Esophagus squamous epithelium (tissue), 5 donors: ENCODE measurements at regions not wholly inside any gene's neighbourhood (a gene's known extent, or its start where the extent isn't known, plus 50 kb on each side); places are given as distances from the start of the nearest gene placed in this dataset.

ENCODE experiments used
- DNase-seq: peaks from one replicate; lab custom pipeline; 2025; lab: John Stamatoyannopoulos, UW
- H3K27ac ChIP-seq, 4 donors: fragments of 200-600 bp; sonication (generic); one replicate each; pipeline ENCODE4 v1.5.1; 2016 to 2019; ENCODE audit warnings: mild to moderate bottlenecking in 1 of 4
- H3K27me3 ChIP-seq, 4 donors: fragments of 200-600 bp; sonication (generic); 1 replicate in 3 of 4; 2 replicates in 1 of 4; pipeline versions ENCODE4 v1.5.1 to v1.6.0; 2017 to 2021; ENCODE audit warnings: antibody characterized with exemption in 1 of 4
- H3K36me3 ChIP-seq, 3 donors: fragments of 200-600 bp; sonication (generic); one replicate each; pipeline ENCODE4 v1.5.1; 2016 to 2019
- H3K4me1 ChIP-seq, 3 donors: fragments of 200-600 bp; sonication (generic); one replicate each; pipeline ENCODE4 v1.5.1; 2017 to 2019
- H3K4me3 ChIP-seq, 4 donors: fragments of 200-600 bp; sonication (generic); 1 replicate in 3 of 4; 2 replicates in 1 of 4; pipeline ENCODE4 v1.5.1; 2016 to 2019; ENCODE audit warnings: mild to moderate bottlenecking in 2 of 4, moderate library complexity in 1 of 4
- H3K9me3 ChIP-seq, 3 donors: fragments of 200-600 bp; sonication (generic); one replicate each; pipeline ENCODE4 v1.5.1; 2016 to 2019
- CTCF ChIP-seq, 6 experiments: fragments of 450-650 bp in 4 of 6; fragments of 200-600 bp in 2 of 6; sonication (generic) in 2 of 6; IDR thresholded peaks; one replicate each; pipeline ENCODE4 v1.5.1; 2016 to 2019; ENCODE audit warnings: antibody characterized with exemption in 6 of 6, mild to moderate bottlenecking in 4 of 6, moderate library complexity in 4 of 6
- POLR2A ChIP-seq, 4 donors: fragments of 450-650 bp; IDR thresholded peaks; one replicate each; pipeline ENCODE4 v1.6.1; 2017; ENCODE audit warnings: antibody characterized with exemption in 4 of 4, mild to moderate bottlenecking in 4 of 4, moderate library complexity in 3 of 4
- WGBS, 2 donors: methylation state at CpG; one replicate each; pipeline ENCODE4 v1.1.5; 2018; 5-methylcytosine and 5-hydroxymethylcytosine counted together
- intact Hi-C: fragments of 100-400 bp; cut with DNase I; formaldehyde crosslinking; loops from one replicate; pipeline ENCODE4 v1.15.0; 2022
- donor health status: DM: yes; HTN: yes; CAD: no.

DNA sequence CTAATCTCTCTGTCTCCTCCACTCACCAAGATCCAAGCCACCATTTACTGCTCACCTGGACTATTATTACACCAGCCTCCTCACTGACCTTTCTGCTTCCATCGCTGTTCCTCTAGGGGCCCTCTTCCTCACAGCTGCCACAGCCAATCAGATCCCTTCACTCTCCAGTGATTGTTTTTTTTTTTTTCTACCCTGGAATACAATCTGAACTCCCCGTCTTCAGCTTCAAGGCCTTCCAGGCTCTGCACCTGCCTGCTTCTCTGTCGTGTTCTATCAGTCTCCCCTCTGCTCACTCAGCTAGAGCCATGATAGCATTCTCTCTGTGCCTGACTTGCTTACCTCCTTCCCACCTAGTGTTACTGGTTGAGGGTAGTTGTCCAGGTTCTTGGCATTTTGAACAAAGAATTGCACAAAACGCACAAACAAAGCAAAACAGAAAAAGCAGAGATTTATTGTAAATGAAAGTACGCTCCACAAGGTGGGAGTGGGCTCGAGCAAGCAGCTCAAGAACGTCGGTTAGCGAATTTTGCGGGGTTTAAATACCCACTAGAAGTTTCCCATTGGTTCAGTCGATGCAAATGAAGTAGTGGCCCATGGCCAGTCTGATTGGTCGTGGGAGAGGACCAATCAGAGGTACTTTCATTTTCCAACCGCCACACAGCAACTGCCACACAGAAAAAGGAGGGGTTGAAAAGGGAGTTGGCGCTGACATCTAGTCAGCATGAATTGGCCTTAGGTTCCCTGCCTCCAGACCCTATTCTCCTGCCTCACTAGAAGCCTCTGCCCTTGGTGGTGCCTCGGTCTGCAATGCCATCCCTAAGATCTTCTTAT, 188.9 kb downstream of the TLE3 start:
- WGBS, 2 donors, result 86 to 87% methylated on average over 14 to 15 of the region's 15 CpGs
- peaks cover 0 to 41% (median 0%) of the 10 kb centered on the region in 4 donors for H3K27me3 ChIP-seq
- no peaks in the 10 kb centered on the region for H3K4me1 ChIP-seq
- H3K4me3 ChIP-seq, result no peak overlapping the region
- no peaks in the 10 kb centered on the region for H3K9me3 ChIP-seq
- no peak for TF ChIP-seq POLR2A (IDR thresholded peaks at IDR 0.05)
- no peak for TF ChIP-seq CTCF (IDR thresholded peaks at IDR 0.05)
- no peak overlapping the region for H3K27ac ChIP-seq
- H3K36me3 ChIP-seq, result no peaks in the 10 kb centered on the region
- no peak for DNase-seq
- intact Hi-C loops, result no loop called here

DNA sequence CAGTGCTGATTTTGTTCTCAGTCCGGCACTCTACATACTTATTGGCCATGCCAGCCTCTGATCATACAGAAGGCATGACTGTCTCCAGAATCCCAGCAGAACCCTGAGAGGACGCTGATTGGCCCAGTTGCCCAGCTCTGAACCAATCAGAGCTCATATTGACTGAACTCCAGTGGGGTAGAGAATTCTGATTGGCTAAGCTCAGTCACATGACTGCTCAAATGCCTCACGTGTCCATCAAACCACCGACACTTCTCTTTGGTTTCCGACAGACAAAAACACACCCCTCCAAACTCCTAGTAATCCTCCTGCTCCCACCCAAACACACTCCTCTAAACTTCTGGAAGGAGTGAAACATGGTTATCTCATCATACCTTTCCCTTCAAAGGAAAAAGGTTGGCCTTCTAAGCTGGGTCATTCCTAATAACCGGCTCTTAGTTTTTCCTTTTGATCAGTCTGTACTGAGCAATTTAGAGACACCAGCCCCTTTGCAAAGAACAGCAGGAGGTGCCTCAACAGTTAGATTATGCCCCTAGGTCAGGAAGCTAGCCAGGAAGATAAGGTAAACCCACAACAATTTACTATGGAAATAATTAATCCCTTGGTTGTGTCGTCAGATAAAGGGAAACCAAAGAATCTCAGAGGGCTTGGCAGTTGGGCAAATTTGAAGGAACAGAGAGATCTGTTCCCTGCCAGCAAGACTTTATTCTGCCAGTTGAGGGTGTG, 187.8 kb downstream of the TLE3 start:
- Histone ChIP-seq H3K9me3 (no peaks in the 10 kb centered on the region), H3K27ac (no peak overlapping the region), H3K27me3 (peaks cover 0 to 49% (median 0%) of the 10 kb centered on the region in 4 donors), H3K4me3 (no peak overlapping the region), H3K4me1 (no peaks in the 10 kb centered on the region), H3K36me3 (no peaks in the 10 kb centered on the region)
- TF ChIP-seq POLR2A (IDR thresholded peaks at IDR 0.05), result no peak
- no peak for TF ChIP-seq CTCF (IDR thresholded peaks at IDR 0.05)
- intact Hi-C loops, result no loop called here
- no peak for DNase-seq
- 62 to 63% methylated on average over 7 of the region's 7 CpGs for WGBS, 2 donors

GRCh38 chr15:69910514-69910913, 187.2 kb downstream of the TLE3 start:
- TF ChIP-seq CTCF (IDR thresholded peaks at IDR 0.05), result no peak
- no peak for TF ChIP-seq POLR2A (IDR thresholded peaks at IDR 0.05)
- no peak overlapping the region for H3K4me3 ChIP-seq
- H3K27me3 ChIP-seq, result peaks cover 0 to 53% (median 0%) of the 10 kb centered on the region in 4 donors
- no peak overlapping the region for H3K27ac ChIP-seq
- DNase-seq, result no peak
- no peaks in the 10 kb centered on the region for H3K9me3 ChIP-seq
- H3K36me3 ChIP-seq, result no peaks in the 10 kb centered on the region
- no peaks in the 10 kb centered on the region for H3K4me1 ChIP-seq
- intact Hi-C loops, result no loop called here
- 70 to 71% methylated on average over 2 of the region's 2 CpGs for WGBS, 2 donors

DNA sequence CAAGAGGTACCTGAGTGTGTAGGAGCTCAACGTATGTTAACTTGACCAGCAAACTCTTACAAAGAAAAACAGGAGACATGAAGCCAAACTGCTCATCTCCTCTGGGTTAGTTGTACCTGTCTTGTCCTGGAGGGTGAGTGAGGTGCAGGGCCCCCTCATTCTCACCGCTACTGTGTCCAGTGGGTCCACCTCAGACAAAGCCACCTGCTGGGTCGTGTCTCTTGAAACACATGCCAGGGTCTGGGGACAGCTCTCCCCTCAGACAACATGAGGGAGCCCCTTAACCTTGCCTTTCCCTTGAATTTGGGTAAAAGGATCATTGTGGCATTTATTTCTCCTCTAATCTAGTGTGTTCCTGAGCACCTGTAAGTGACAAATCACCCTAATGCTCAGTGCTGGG, 185.6 kb downstream of the TLE3 start:
- Histone ChIP-seq H3K4me3 (no peak overlapping the region), H3K27ac (no peak overlapping the region), H3K27me3 (peaks cover 0 to 58% (median 0%) of the 10 kb centered on the region in 4 donors), H3K36me3 (no peaks in the 10 kb centered on the region), H3K9me3 (no peaks in the 10 kb centered on the region), H3K4me1 (no peaks in the 10 kb centered on the region)
- no peak for TF ChIP-seq CTCF (IDR thresholded peaks at IDR 0.05)
- TF ChIP-seq POLR2A (IDR thresholded peaks at IDR 0.05), result no peak
- DNase-seq, result no peak
- intact Hi-C loops, result no loop called here
- 63 to 81% methylated on average over 3 of the region's 3 CpGs for WGBS, 2 donors

GRCh38 chr15:69914040-69914439, 183.7 kb downstream of the TLE3 start:
- Histone ChIP-seq H3K4me1 (no peaks in the 10 kb centered on the region), H3K36me3 (no peaks in the 10 kb centered on the region), H3K27ac (no peak overlapping the region), H3K4me3 (no peak overlapping the region), H3K27me3 (peaks cover 0 to 53% (median 0%) of the 10 kb centered on the region in 4 donors), H3K9me3 (no peaks in the 10 kb centered on the region)
- intact Hi-C loops, result no loop called here
- WGBS, 2 donors, result 80 to 83% methylated on average over 9 of the region's 9 CpGs
- TF ChIP-seq CTCF (IDR thresholded peaks at IDR 0.05) (no peak), POLR2A (IDR thresholded peaks at IDR 0.05) (no peak)
- no peak for DNase-seq
